PC-9 (cell line): ENCODE measurements at regions not wholly inside any gene's neighbourhood (a gene's known extent, or its start where the extent isn't known, plus 50 kb on each side); places are given as distances from the start of the nearest gene placed in this dataset.

Experiments used
- EZH2 ChIP-seq: fragments of 200-600 bp; sonication (generic); IDR thresholded peaks from 2 replicates; pipeline ENCODE4 v1.8.0; 2017; ENCODE audit warnings: antibody characterized with exemption, low read depth
- TF ChIP-seq, protein P1 (sequence below): fragments of 200-600 bp; sonication (generic); conservative IDR thresholded peaks from 2 replicates; pipeline ENCODE4 v1.6.1; 2017; ENCODE audit warnings: mixed run types, antibody characterized with exemption, mild to moderate bottlenecking, moderate library complexity

DNA sequence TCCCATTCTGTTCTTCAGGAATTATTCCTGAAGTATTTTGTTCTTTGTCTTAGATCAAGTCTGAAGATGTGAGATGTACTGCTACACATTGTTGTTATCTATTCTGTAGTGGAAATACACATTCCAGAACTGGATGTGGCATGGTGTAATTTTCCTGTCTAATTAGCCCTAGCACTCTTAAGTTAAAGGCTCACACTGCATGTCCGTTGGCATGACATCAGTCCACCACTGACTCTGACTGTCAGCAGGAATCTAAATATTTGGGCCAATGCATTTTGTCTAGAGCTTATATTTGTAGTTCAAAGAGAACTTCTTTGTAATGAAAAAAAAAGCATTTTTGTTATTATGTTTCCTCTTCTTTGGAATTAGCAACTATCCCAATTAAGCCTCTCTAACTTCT lies 201.0 kb downstream of the S1PR1 start:
- TF ChIP-seq EZH2: no peak
- TF ChIP-seq, protein P1, sequence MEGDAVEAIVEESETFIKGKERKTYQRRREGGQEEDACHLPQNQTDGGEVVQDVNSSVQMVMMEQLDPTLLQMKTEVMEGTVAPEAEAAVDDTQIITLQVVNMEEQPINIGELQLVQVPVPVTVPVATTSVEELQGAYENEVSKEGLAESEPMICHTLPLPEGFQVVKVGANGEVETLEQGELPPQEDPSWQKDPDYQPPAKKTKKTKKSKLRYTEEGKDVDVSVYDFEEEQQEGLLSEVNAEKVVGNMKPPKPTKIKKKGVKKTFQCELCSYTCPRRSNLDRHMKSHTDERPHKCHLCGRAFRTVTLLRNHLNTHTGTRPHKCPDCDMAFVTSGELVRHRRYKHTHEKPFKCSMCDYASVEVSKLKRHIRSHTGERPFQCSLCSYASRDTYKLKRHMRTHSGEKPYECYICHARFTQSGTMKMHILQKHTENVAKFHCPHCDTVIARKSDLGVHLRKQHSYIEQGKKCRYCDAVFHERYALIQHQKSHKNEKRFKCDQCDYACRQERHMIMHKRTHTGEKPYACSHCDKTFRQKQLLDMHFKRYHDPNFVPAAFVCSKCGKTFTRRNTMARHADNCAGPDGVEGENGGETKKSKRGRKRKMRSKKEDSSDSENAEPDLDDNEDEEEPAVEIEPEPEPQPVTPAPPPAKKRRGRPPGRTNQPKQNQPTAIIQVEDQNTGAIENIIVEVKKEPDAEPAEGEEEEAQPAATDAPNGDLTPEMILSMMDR: no peak
